ENCODE measurements at regions not wholly inside any gene's neighbourhood (a gene's known extent, or its start where the extent isn't known, plus 50 kb on each side); places are given as distances from the start of the nearest gene placed in this dataset.

DNA sequence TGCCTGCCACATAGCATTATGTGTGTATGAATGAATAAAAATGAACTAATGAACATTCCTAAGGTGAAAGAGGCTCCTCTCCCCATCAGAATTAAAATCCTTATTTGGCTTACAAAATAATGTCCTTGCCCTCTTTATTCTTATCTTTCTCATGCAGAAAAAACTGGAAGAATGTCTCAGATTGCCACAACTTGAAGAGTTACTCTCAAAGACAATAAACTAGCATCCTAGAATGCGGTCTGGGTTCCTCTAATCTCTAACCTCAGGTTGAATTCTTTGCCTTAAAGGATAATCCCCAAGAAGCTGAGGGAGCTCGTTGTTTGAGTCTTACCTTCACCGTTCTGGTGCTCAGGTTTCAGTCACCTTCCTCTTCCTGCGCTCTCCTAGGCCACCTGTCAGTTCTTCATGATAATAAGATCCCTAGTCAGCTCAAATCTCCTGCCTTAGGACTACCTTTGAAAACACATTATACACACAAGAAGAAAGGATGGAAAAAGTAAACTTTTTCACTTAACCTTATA lies 147.1 kb downstream of the PHLDA1 start:
- no peak for TF ChIP-seq FOXA1 (IDR thresholded peaks at IDR 0.05)
- no peak for TF ChIP-seq FOXK2 (IDR thresholded peaks at IDR 0.05)
- no peak for TF ChIP-seq CTBP1 (IDR thresholded peaks at IDR 0.05; ENCODE audit: borderline replicate concordance)
- TF ChIP-seq BHLHE40 (IDR thresholded peaks at IDR 0.05; ENCODE audit: borderline replicate concordance) = no peak
- no peak for TF ChIP-seq HDGF (IDR thresholded peaks at IDR 0.05; ENCODE audit: borderline replicate concordance)
- no peak for TF ChIP-seq TARDBP (IDR thresholded peaks at IDR 0.05)
- TF ChIP-seq, protein P1, sequence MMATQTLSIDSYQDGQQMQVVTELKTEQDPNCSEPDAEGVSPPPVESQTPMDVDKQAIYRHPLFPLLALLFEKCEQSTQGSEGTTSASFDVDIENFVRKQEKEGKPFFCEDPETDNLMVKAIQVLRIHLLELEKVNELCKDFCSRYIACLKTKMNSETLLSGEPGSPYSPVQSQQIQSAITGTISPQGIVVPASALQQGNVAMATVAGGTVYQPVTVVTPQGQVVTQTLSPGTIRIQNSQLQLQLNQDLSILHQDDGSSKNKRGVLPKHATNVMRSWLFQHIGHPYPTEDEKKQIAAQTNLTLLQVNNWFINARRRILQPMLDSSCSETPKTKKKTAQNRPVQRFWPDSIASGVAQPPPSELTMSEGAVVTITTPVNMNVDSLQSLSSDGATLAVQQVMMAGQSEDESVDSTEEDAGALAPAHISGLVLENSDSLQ (IDR thresholded peaks at IDR 0.05) = no peak
- TF ChIP-seq ARNT (IDR thresholded peaks at IDR 0.05) = no peak
- no peak for TF ChIP-seq SUZ12 (IDR thresholded peaks at IDR 0.05)
- TF ChIP-seq ZNF384 (IDR thresholded peaks at IDR 0.05) = no peak
- no peak for TF ChIP-seq SP1 (IDR thresholded peaks at IDR 0.05)
